ENCODE measurements at regions not wholly inside any gene's neighbourhood (a gene's known extent, or its start where the extent isn't known, plus 50 kb on each side); places are given as distances from the start of the nearest gene placed in this dataset.

DNA sequence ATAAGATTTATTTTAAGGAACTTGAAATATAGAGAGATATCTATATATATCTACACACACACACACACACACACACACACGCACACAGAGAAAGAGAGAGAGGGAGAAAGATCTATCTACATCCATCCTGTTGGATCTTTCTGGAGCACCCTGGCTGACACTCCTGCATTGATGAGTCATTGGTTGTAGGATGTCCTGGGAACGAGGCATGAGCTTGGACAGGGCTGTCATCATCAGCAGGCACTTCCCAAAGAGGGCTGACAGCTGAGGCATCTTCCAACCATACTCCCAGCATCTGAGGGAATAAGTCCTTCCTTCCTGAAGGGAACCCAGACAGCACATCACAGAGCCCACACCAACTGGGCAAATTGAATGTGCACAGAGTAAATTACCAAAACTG lies 99.1 kb upstream of the ERG start:
- TF ChIP-seq, protein P1, sequence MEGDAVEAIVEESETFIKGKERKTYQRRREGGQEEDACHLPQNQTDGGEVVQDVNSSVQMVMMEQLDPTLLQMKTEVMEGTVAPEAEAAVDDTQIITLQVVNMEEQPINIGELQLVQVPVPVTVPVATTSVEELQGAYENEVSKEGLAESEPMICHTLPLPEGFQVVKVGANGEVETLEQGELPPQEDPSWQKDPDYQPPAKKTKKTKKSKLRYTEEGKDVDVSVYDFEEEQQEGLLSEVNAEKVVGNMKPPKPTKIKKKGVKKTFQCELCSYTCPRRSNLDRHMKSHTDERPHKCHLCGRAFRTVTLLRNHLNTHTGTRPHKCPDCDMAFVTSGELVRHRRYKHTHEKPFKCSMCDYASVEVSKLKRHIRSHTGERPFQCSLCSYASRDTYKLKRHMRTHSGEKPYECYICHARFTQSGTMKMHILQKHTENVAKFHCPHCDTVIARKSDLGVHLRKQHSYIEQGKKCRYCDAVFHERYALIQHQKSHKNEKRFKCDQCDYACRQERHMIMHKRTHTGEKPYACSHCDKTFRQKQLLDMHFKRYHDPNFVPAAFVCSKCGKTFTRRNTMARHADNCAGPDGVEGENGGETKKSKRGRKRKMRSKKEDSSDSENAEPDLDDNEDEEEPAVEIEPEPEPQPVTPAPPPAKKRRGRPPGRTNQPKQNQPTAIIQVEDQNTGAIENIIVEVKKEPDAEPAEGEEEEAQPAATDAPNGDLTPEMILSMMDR (IDR thresholded peaks at IDR 0.05): no peak
- no peak for TF ChIP-seq EZH2 (IDR thresholded peaks at IDR 0.05)
- TF ChIP-seq EZH2phosphoT487 (IDR thresholded peaks at IDR 0.05): no peak
